HCT116 (cell line): ENCODE measurements at regions not wholly inside any gene's neighbourhood (a gene's known extent, or its start where the extent isn't known, plus 50 kb on each side); places are given as distances from the start of the nearest gene placed in this dataset.
"Not testable (repeated sequence)": the region's sequence is repeated elsewhere in the genome, so short reads cannot be mapped to it uniquely, and the experiment has no call there.

Source experiments
- ATAC-seq: fragments of 200-7000 bp; cut with Tn5 transposase; 2 replicates; pipeline ENCODE4 v1.9.1; 2020; ENCODE audit warnings: mild to moderate bottlenecking, moderate library complexity
- BruUV-seq: library from RNA; stranded (reverse); fragments of 400-500 nt; replicated peaks from 2 replicates; lab custom pipeline; 2021; lab: Mats Ljungman, UMichigan
- CTCF ChIA-PET: fragments of 300-600 bp; sonication (Branson Sonifier 250); formaldehyde crosslinking; loops from one replicate; lab custom pipeline; 2021; ENCODE audit warnings: antibody characterized with exemption; lab: Charles Lee
- POLR2A ChIA-PET: fragments of 300-600, 350-600 bp; sonication (Branson Sonifier 250); formaldehyde crosslinking; loops from one replicate; lab custom pipeline; 2021; ENCODE audit warnings: antibody characterized with exemption; lab: Charles Lee
- RAD21 ChIA-PET, 2 experiments: fragments of 300-600 bp; sonication (Branson Sonifier 250); formaldehyde crosslinking; loops; one replicate each; lab custom pipeline; 2023; ENCODE audit warnings: low total read pairs in 2 of 2; ENCODE audit not compliant: uncharacterized antibody in 2 of 2, unreplicated experiment in 2 of 2, low non-redundant PET in 1 of 2; lab: Charles Lee
- DNase-seq: peaks from one replicate; pipeline ENCODE4 v3.0.0-alpha.2; 2010; ENCODE audit warnings: low read depth, low spot score
- H2AFZ ChIP-seq: fragments of 200-600 bp; shearing (Covaris generic), sonication (generic); 2 replicates; pipeline ENCODE4 v1.6.1; 2017; ENCODE audit warnings: low read depth, mixed run types, mixed read lengths, antibody characterized with exemption, low read length; ENCODE audit not compliant: poor library complexity, severe bottlenecking
- H3K27ac ChIP-seq: 2 replicates; pipeline ENCODE4 v1.5.1; 2012; ENCODE audit warnings: low read depth, low read length
- H3K27me3 ChIP-seq: fragments of 200-600 bp; sonication (generic); 2 replicates; pipeline ENCODE4 v1.6.1; 2016; ENCODE audit warnings: mixed run types, low read length, mixed read lengths; ENCODE audit not compliant: insufficient read depth
- H3K36me3 ChIP-seq, 2 experiments: fragments of 200-500 bp in 1 of 2; fragments of 200-600 bp in 1 of 2; sonication (Bioruptor generic) in 1 of 2; sonication (generic) in 1 of 2; 2 replicates each; pipeline versions ENCODE4 v1.5.1 to v1.6.1; 2014 to 2016; ENCODE audit warnings: low read length in 2 of 2, inconsistent platforms in 1 of 2, mixed read lengths in 1 of 2, mixed run types in 1 of 2; ENCODE audit not compliant: insufficient read depth in 2 of 2, control insufficient read depth in 1 of 2
- H3K4me1 ChIP-seq, 2 experiments: fragments of 200-600 bp in 1 of 2; sonication (generic) in 1 of 2; 2 replicates each; pipeline versions ENCODE4 v1.5.1 to v1.6.1; 2012 to 2017; ENCODE audit warnings: low read length in 2 of 2, inconsistent platforms in 1 of 2, mild to moderate bottlenecking in 1 of 2, mixed read lengths in 1 of 2, mixed run types in 1 of 2, moderate library complexity in 1 of 2; ENCODE audit not compliant: insufficient read depth in 2 of 2, control insufficient read depth in 1 of 2
- H3K4me2 ChIP-seq: fragments of 200-600 bp; sonication (generic); 2 replicates; pipeline ENCODE4 v1.6.1; 2017; ENCODE audit warnings: mixed run types, low read length, mixed read lengths
- H3K4me3 ChIP-seq, 2 experiments: fragments of 200-600 bp in 1 of 2; sonication (generic) in 1 of 2; replicated peaks in 1 of 2; 2 replicates each; pipeline ENCODE4 v1.5.1; 2011 to 2016; ENCODE audit warnings: low read length in 2 of 2, control low read depth in 1 of 2, low read depth in 1 of 2, mild to moderate bottlenecking in 1 of 2, mixed read lengths in 1 of 2, mixed run types in 1 of 2
- H3K79me2 ChIP-seq: fragments of 200-600 bp; sonication (generic); 2 replicates; pipeline ENCODE4 v1.6.1; 2017; ENCODE audit warnings: mild to moderate bottlenecking, mixed run types, low read length, moderate library complexity, mixed read lengths; ENCODE audit not compliant: insufficient read depth
- H3K9ac ChIP-seq: fragments of 200-600 bp; sonication (generic); 2 replicates; pipeline ENCODE4 v1.6.1; 2016; ENCODE audit warnings: low read length, mixed read lengths
- H3K9me2 ChIP-seq: fragments of 200-600 bp; sonication (generic), shearing (Covaris generic); 2 replicates; pipeline ENCODE4 v1.6.1; 2017; ENCODE audit warnings: mixed run types, mild to moderate bottlenecking, moderate library complexity; ENCODE audit not compliant: insufficient read depth
- H3K9me3 ChIP-seq, 2 experiments: fragments of 200-500 bp in 1 of 2; fragments of 200-600 bp in 1 of 2; sonication (Bioruptor generic) in 1 of 2; sonication (generic) in 1 of 2; 2 replicates each; pipeline ENCODE4 v1.6.1; 2014 to 2017; ENCODE audit warnings: low read length in 2 of 2, mixed read lengths in 2 of 2, inconsistent platforms in 1 of 2, low read depth in 1 of 2, mild to moderate bottlenecking in 1 of 2, mixed run types in 1 of 2, moderate library complexity in 1 of 2; ENCODE audit not compliant: control insufficient read depth in 1 of 2, insufficient read depth in 1 of 2
- H4K20me1 ChIP-seq: fragments of 200-600 bp; sonication (generic), shearing (Covaris generic); 2 replicates; pipeline ENCODE4 v1.6.1; 2017; ENCODE audit warnings: mixed run types, mild to moderate bottlenecking, moderate library complexity; ENCODE audit not compliant: insufficient read depth
- CTCF ChIP-seq, 3 experiments: fragments of 200-600 bp in 1 of 3; sonication (generic) in 1 of 3; IDR thresholded peaks in 2 of 3; conservative IDR thresholded peaks in 1 of 3; 2 replicates each; pipeline ENCODE4 v1.5.1; 2012 to 2017; ENCODE audit warnings: low read depth in 2 of 3, low read length in 2 of 3, antibody characterized with exemption in 1 of 3, borderline replicate concordance in 1 of 3, control low read depth in 1 of 3, mild to moderate bottlenecking in 1 of 3, mixed read lengths in 1 of 3, mixed run types in 1 of 3, moderate library complexity in 1 of 3; ENCODE audit not compliant: insufficient read depth in 1 of 3
- EGR1 ChIP-seq: IDR thresholded peaks from 2 replicates; pipeline ENCODE4 v1.6.1; 2012; ENCODE audit warnings: low read depth
- ELF1 ChIP-seq: IDR thresholded peaks from 2 replicates; pipeline ENCODE4 v1.6.1; 2012; ENCODE audit warnings: low read depth, borderline replicate concordance
- EZH2 ChIP-seq: fragments of 200-600 bp; sonication (generic); IDR thresholded peaks from 2 replicates; pipeline ENCODE4 v1.6.1; 2017; ENCODE audit warnings: antibody characterized with exemption, mixed run types
- MAX ChIP-seq: IDR thresholded peaks from 2 replicates; pipeline ENCODE4 v1.6.1; 2012
- SRF ChIP-seq: IDR thresholded peaks from 2 replicates; pipeline ENCODE4 v1.6.1; 2012; ENCODE audit warnings: low read depth
- YY1 ChIP-seq: IDR thresholded peaks from 2 replicates; pipeline ENCODE4 v1.6.1; 2011; ENCODE audit warnings: low read length, low read depth, moderate library complexity, mild to moderate bottlenecking; ENCODE audit not compliant: insufficient replicate concordance; ENCODE audit errors: extremely low read depth
- intact Hi-C: fragments of 100-400 bp; cut with micrococcal nuclease; formaldehyde crosslinking; loops from 2 replicates; pipeline ENCODE4 v1.10.0; 2022

GRCh38 chr6:85908120-85908519, 265.4 kb upstream of the SYNCRIP start:
- intact Hi-C loops, H3K4me3 ChIP-seq: not testable (repeated sequence)

GRCh38 chr6:85892346-85892745, 249.7 kb upstream of the SYNCRIP start:
- intact Hi-C loops: no loop called here
- ATAC-seq: no peak
- no peak overlapping the region for H3K4me2 ChIP-seq

More at GRCh38 chr6:85908120-85908519, 265.4 kb upstream of the SYNCRIP start:
- RAD21 ChIA-PET, H3K27ac ChIP-seq, H4K20me1 ChIP-seq, DNase-seq, H3K9me3 ChIP-seq, H3K9ac ChIP-seq, H2AFZ ChIP-seq, H3K36me3 ChIP-seq, POLR2A ChIA-PET, BruUV-seq, H3K4me2 ChIP-seq, CTCF ChIA-PET, ATAC-seq, H3K4me1 ChIP-seq, H3K9me2 ChIP-seq, H3K79me2 ChIP-seq: not testable (repeated sequence)
- H3K27me3 ChIP-seq: peaks cover 13% of the 10 kb centered on the region

More at GRCh38 chr6:85892346-85892745, 249.7 kb upstream of the SYNCRIP start:
- Histone ChIP-seq H3K9me3 (no peaks in the 10 kb centered on the region), H3K9me2 (no peaks in the 10 kb centered on the region), H3K36me3 (no peaks in the 10 kb centered on the region), H3K79me2 (no peaks in the 10 kb centered on the region), H4K20me1 (no peaks in the 10 kb centered on the region), H3K9ac (no peak overlapping the region), H3K4me3 (no peak overlapping the region), H3K27me3 (no peaks in the 10 kb centered on the region), H3K4me1 (no peaks in the 10 kb centered on the region), H2AFZ (no peak overlapping the region), H3K27ac (no peak overlapping the region)
- ChIA-PET RAD21 (no interaction called here), POLR2A (no interaction called here), CTCF (no interaction called here)
- BruUV-seq: no TSS peak
- TF ChIP-seq YY1 (no peak), ELF1 (no peak), EZH2 (no peak), MAX (no peak), EGR1 (no peak), SRF (no peak), CTCF (IDR thresholded peaks at IDR 0.05 in 2 of 3, conservative IDR thresholded peaks at IDR 0.05 in 1 of 3; ENCODE audit: borderline replicate concordance in 1 of 3, insufficient read depth in 1 of 3, low read depth in 2 of 3, low read length in 2 of 3) (no peak)
- no peak for DNase-seq
